ENCODE measurements at regions not wholly inside any gene's neighbourhood (a gene's known extent, or its start where the extent isn't known, plus 50 kb on each side); places are given as distances from the start of the nearest gene placed in this dataset.

DNA sequence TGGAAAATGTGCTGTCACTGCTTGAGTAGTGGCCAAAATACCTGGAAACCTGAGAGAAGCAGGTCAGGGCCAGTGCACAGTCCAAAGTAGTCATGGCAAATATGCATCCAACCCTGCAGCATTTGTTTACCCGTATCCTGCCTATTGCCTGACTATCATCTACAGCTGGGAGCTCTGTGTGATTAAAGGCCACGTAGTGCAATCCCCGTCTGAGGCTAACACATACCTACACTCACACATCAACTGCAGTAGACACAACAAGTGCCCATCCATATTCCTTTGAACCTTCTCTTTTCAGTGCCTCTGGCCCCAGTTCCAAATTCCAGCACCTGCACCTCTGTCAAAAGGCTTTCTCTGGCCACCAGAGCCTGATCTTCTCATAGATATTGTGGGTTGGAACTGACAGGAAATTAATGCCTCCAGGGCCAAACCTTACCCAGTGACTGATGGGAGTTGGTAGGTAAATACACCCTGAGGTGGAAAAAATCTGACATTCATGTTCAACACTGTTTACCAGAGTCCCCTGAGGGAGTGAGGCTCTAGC lies 383.0 kb downstream of the SETD4 start:
- TF ChIP-seq, protein P1, sequence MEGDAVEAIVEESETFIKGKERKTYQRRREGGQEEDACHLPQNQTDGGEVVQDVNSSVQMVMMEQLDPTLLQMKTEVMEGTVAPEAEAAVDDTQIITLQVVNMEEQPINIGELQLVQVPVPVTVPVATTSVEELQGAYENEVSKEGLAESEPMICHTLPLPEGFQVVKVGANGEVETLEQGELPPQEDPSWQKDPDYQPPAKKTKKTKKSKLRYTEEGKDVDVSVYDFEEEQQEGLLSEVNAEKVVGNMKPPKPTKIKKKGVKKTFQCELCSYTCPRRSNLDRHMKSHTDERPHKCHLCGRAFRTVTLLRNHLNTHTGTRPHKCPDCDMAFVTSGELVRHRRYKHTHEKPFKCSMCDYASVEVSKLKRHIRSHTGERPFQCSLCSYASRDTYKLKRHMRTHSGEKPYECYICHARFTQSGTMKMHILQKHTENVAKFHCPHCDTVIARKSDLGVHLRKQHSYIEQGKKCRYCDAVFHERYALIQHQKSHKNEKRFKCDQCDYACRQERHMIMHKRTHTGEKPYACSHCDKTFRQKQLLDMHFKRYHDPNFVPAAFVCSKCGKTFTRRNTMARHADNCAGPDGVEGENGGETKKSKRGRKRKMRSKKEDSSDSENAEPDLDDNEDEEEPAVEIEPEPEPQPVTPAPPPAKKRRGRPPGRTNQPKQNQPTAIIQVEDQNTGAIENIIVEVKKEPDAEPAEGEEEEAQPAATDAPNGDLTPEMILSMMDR (IDR thresholded peaks at IDR 0.05), result no peak
- TF ChIP-seq POLR2A (IDR thresholded peaks at IDR 0.05), result no peak
- no peak for TF ChIP-seq EP300 (IDR thresholded peaks at IDR 0.05)

Measured in tibial nerve (tissue), 4 donors.